ENCODE measurements at regions not wholly inside any gene's neighbourhood (a gene's known extent, or its start where the extent isn't known, plus 50 kb on each side); places are given as distances from the start of the nearest gene placed in this dataset.

DNA sequence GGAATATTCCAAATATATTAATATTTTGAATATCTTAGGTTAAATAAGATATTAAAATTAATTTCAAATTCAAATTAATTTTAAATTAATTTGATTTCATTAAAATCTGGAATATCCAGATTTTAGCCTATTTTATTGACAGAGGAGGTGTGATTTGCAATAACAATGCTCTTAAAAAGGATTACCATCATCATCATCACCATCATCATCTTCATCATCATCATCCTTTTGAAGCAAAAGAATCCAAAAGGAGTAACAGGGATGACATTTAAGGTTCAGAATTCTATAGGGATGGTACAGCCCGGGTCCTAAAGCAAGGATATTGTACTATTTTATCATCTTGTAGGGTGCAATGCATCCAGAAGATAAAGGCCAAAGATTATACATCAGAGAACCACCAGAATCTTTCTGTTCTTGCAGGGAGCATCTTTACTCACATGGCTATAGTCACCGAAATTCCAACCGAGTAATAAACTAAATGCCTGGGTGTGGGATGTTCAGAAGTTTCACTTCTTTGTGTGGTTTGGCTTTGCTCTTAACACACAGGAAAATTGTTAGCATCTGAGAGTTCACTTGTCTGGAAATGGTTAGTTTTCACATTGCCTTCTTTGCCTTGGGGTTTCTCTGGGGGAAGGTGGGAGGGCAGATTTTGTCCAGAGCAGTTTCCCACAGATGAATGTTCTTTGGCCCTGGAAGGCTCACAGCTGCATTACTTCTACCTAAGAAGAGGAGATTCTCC is 99.1 kb upstream of the ITGA6 start (continued):
- TF ChIP-seq, protein P1, sequence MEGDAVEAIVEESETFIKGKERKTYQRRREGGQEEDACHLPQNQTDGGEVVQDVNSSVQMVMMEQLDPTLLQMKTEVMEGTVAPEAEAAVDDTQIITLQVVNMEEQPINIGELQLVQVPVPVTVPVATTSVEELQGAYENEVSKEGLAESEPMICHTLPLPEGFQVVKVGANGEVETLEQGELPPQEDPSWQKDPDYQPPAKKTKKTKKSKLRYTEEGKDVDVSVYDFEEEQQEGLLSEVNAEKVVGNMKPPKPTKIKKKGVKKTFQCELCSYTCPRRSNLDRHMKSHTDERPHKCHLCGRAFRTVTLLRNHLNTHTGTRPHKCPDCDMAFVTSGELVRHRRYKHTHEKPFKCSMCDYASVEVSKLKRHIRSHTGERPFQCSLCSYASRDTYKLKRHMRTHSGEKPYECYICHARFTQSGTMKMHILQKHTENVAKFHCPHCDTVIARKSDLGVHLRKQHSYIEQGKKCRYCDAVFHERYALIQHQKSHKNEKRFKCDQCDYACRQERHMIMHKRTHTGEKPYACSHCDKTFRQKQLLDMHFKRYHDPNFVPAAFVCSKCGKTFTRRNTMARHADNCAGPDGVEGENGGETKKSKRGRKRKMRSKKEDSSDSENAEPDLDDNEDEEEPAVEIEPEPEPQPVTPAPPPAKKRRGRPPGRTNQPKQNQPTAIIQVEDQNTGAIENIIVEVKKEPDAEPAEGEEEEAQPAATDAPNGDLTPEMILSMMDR (IDR thresholded peaks at IDR 0.05; ENCODE audit: control extremely low read depth in 1 of 3, insufficient read depth in 1 of 3, low read depth in 1 of 3, low read length in 3 of 3) = no peak
